NCI-H460 (cell line): ENCODE measurements at regions not wholly inside any gene's neighbourhood (a gene's known extent, or its start where the extent isn't known, plus 50 kb on each side); places are given as distances from the start of the nearest gene placed in this dataset.
A peak's percentile ranks its signal among the peaks of the same experiment; 100 is the strongest.

Experiments used
- DNase-seq: peaks from one replicate; pipeline ENCODE4 v3.0.0-alpha.2; 2016; ENCODE audit warnings: low read depth; ENCODE audit errors: extremely low read depth

DNA sequence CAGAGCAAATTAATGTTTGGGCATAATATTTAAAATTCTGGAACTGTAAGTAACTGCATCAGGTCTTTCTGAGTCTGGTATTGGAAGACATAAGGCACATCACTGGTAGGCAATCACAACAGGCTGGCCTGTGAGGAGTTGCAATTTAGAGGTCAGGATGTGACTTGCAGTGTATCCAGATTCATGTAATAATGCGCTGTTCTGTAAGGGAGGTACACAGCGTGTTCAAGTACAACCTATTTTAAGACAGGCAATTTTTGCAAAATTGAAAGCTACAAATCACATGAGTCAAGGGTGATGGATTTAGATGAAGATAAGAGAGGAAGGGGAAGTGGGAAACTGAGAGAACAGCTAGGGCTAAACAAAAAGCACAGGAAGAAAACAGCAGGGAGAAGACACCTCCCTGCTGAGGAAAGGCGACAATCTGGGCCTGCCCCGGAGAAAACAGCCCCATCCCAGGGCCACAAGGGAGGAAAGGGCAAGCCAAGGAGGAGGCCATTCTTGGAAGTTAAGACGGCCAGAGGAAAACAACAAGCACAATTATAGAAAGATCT is 138.1 kb downstream of the LACC1 start:
- no peak for DNase-seq

- no peak for DNase-seq
These were observed 139.9 kb downstream of the LACC1 start for GRCh38 chr13:44019651-44020050.

GRCh38 chr13:44021422-44021821 is 141.7 kb downstream of the LACC1 start:
- no peak for DNase-seq

DNA sequence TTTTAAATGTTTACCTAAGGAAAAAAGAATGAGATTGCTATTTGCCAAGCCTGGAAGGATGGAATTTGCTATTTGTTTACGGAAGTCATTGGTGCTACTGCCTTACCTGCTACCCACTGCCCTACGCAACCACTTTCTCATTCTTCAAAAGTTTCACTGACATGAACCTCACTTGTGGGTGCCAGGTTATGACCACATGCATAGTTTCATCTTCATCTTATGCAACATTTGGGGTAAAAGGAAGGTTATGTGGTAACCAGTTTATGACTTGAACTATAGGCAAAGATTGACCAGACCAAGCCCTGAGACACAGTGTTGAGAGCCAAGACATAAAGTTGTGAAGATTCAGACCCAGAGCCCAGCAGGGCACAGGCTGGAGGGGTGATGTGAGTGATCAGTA is 142.5 kb downstream of the LACC1 start:
- no peak for DNase-seq

GRCh38 chr13:44024167-44024845 is 144.6 kb downstream of the LACC1 start:
- DNase-seq, result no peak

GRCh38 chr13:44024846-44025195 is 145.1 kb downstream of the LACC1 start:
- DNase-seq, result no peak

GRCh38 chr13:44026194-44026593 is 146.5 kb downstream of the LACC1 start:
- DNase-seq, result no peak

DNA sequence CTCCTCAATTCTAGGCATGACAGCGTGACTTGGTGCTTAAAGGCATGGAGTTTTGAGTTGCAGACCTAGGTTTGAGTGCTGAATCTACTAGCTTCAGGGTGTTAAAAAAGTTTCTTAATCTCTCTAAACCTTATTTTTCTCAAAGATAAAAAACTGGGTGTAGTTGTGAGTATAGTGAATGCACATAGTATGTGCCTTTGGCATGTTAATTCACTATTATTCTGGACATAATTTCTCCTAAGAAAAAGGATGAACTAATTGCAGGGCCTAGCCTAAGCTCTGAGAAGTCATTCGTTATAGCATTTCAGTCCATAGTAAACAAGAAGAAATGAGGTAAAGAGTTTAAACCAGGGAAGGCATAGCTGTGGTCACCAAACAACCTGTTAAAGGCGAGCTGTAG is 149.0 kb downstream of the LACC1 start:
- no peak for DNase-seq

DNA sequence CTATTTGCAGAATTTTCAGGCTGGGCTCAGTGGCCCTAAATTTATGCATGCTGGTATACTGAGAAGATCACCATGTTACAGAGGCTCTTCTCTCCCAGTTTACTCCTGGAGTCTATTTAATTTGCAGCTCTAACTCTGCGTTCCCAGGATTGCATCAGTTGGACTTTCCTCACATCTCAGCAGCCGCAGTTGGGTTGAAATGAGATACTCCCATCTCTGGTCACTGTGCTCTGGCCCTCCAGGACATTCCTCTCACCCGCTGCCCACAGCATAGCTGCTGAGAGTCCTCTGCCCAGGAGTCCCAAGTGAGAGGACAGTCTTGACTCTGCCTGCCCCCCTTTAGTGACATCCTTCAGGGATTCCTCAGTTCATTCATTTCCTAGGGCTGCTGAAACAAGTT is 150.9 kb downstream of the LACC1 start:
- no peak for DNase-seq

GRCh38 chr13:44031555-44031954 is 151.9 kb downstream of the LACC1 start:
- no peak for DNase-seq

- DNase-seq, result no peak
These were observed 153.1 kb downstream of the LACC1 start for GRCh38 chr13:44032802-44033201.

DNA sequence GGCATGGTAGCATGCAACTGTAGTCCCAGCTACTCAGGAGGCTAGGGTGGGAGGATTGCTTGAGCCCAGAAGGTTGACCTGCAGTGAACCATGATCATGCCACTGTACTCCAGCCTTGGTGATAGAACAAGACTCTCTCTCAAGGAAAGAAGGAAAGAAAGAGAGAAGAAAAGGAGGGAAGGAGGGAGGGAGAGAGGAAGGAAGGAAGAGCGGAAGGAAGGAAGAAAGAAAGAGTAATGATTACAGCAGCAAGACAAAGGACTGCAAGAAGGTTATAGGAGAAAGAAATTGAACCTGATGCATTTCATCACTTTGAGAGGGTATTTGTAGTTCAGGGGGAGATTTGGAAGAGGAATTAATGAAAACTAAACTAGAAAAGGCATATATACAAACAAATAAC is 155.7 kb downstream of the LACC1 start:
- no peak for DNase-seq

- DNase-seq, result no peak
These were observed 160.5 kb downstream of the LACC1 start for GRCh38 chr13:44040070-44040817.

- DNase-seq, result no peak
These were observed 161.1 kb downstream of the LACC1 start for GRCh38 chr13:44040818-44041100.

- DNase-seq, result no peak
These were observed 165.0 kb downstream of the LACC1 start for GRCh38 chr13:44044547-44045179.

GRCh38 chr13:44045180-44045562 is 165.5 kb downstream of the LACC1 start:
- no peak for DNase-seq

GRCh38 chr13:44046428-44046827 is 166.7 kb downstream of the LACC1 start:
- DNase-seq, result no peak

DNA sequence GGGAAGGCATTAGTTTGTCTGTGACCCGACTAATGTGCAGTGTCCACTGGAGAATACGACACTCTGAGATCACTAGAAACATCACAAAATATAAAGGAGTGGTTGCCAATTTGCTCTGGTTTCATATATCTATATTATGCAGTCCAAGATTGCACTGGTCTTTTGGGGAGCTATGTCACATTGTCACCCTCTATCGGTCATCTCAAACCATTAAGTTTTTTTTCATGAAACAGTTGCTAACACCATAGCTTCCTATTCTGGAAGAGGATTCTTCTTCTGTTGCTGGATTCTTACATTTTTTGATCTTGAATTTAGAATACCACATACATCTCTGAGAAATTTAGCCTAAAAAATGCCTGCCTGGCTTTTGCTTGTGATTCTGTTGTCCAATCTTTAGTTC is 168.6 kb downstream of the LACC1 start:
- DNase-seq, result no peak

DNA sequence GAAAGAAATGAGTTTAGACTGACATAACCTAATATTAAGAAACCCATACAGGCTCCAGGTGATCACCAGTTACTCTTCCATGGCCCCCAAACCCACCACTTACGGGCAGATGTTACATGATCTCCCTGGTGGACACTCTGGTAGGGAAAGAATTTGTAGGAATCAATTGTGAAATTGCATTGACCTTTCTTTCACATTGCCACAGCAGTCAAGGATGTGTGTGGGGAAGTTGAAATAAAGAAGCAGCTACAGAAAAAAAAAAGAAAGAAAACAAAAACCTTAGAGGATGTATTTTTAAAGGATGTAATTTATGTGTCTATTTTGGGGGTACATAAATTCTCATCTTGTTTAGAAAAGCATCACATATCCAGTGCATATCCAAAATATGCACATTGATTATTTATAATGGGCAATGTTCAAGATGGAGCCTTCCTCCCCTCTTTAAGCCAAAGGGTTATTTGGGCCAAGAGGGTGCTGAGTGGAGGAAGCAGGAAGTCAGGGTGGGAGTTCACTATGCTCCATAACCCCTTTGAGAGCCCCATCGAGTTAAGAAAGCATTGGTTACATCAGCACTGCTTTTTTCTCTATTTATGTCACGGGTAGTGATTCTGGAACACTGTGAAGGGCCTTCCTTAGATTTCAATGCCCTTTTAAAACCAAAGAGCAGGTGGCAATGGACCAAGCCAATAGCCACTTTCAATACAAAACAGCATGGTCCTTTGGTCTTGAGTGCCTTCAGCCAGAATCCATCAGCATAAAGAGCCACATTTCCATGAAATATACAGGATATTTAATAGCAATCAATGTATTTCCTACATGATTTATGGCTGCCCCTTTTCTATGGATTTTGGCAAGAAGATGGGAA is 169.6 kb downstream of the LACC1 start:
- DNase-seq, result no peak

- DNase-seq, result peak; percentile 40
These were observed 170.9 kb downstream of the LACC1 start for GRCh38 chr13:44050450-44051063.

DNA sequence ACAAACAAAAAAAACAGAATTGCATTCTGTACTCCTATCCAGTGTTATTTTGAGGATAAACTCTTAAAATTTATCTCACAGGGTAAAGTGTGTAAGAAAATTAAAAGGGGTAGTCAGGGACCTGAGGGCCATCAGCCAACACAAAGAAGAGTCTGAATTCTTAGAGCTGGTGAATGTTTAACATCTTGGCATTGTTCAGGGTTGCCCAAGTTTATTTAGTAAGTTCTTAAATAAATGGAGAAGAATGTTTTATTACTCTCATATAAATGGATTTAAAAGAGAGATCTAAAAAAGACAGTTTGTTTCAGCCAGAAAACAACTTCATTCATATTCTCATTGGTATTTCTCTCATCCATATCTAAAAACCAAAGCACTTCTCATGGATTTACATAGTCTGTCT is 171.7 kb downstream of the LACC1 start:
- no peak for DNase-seq
